Fibroblast of the aortic adventitia (primary cell): ENCODE measurements at regions not wholly inside any gene's neighbourhood (a gene's known extent, or its start where the extent isn't known, plus 50 kb on each side); places are given as distances from the start of the nearest gene placed in this dataset.

Source experiments
- DNase-seq: peaks from one replicate; pipeline ENCODE4 v3.0.0-alpha.2; 2010; ENCODE audit warnings: low read depth
- H3K4me3 ChIP-seq: 2 replicates; pipeline ENCODE4 v1.5.1; 2011; ENCODE audit warnings: low read depth, mild to moderate bottlenecking, control low read depth, low read length, moderate library complexity
- TF ChIP-seq, protein P1 (sequence below): IDR thresholded peaks from 2 replicates; pipeline ENCODE4 v1.5.1; 2011; ENCODE audit warnings: mild to moderate bottlenecking, low read length, control low read depth, inconsistent platforms; ENCODE audit not compliant: insufficient read depth

DNA sequence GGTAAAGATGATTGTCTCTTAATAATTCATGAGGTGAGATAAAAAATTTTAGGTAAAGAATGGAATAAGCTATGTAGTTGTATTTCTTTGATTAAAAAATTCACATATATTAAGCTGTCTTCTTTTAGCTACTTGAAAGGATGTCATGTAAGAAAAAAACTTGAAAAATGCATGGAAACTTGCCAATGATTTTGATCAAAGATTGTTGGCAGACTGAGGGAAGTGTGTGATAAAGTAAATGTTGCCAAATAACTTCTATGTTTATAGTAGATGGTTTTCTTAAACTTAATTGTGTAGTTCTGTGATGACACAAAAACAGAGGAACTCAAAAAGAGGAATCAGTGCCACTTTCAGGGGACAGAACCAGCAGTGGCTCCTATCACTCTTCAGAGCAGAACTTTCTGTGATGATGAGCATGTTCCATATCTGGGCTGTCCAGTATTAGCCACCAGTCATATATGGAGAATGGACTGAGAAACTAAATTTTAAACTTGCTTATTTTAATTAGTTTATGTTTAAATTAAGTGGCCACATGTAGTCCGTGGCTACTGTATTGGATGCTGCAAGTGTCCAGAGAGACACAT lies 51.9 kb upstream of the SLC38A11 start:
- TF ChIP-seq, protein P1, sequence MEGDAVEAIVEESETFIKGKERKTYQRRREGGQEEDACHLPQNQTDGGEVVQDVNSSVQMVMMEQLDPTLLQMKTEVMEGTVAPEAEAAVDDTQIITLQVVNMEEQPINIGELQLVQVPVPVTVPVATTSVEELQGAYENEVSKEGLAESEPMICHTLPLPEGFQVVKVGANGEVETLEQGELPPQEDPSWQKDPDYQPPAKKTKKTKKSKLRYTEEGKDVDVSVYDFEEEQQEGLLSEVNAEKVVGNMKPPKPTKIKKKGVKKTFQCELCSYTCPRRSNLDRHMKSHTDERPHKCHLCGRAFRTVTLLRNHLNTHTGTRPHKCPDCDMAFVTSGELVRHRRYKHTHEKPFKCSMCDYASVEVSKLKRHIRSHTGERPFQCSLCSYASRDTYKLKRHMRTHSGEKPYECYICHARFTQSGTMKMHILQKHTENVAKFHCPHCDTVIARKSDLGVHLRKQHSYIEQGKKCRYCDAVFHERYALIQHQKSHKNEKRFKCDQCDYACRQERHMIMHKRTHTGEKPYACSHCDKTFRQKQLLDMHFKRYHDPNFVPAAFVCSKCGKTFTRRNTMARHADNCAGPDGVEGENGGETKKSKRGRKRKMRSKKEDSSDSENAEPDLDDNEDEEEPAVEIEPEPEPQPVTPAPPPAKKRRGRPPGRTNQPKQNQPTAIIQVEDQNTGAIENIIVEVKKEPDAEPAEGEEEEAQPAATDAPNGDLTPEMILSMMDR: no peak
- peak; percentile 45 for DNase-seq
- no peak overlapping the region for H3K4me3 ChIP-seq
